ENCODE measurements at regions not wholly inside any gene's neighbourhood (a gene's known extent, or its start where the extent isn't known, plus 50 kb on each side); places are given as distances from the start of the nearest gene placed in this dataset.

DNA sequence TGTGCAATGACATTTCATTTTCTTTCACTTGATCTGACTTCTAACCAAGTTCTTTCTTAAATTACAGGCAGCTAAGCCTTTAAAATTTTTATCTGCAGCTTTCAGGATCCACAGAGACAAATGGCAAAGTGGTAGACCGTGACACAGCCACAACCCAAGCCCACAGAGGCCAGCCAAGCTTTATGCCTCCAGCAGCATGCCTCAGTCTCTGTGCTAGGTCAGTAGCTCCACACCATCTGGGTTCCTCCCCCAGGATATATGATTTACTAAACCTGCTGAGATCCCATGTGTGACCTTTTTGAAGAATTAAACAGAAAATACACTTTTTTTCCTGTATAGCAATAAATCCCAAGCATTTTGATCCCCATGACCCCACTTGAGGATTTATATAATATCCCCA lies 290.4 kb upstream of the CAND1 start:
- TF ChIP-seq ESRRA (IDR thresholded peaks at IDR 0.05; ENCODE audit: borderline replicate concordance, low read depth) = no peak
- TF ChIP-seq MTA2 (IDR thresholded peaks at IDR 0.05; ENCODE audit: low read depth) = no peak
- TF ChIP-seq, protein P1, sequence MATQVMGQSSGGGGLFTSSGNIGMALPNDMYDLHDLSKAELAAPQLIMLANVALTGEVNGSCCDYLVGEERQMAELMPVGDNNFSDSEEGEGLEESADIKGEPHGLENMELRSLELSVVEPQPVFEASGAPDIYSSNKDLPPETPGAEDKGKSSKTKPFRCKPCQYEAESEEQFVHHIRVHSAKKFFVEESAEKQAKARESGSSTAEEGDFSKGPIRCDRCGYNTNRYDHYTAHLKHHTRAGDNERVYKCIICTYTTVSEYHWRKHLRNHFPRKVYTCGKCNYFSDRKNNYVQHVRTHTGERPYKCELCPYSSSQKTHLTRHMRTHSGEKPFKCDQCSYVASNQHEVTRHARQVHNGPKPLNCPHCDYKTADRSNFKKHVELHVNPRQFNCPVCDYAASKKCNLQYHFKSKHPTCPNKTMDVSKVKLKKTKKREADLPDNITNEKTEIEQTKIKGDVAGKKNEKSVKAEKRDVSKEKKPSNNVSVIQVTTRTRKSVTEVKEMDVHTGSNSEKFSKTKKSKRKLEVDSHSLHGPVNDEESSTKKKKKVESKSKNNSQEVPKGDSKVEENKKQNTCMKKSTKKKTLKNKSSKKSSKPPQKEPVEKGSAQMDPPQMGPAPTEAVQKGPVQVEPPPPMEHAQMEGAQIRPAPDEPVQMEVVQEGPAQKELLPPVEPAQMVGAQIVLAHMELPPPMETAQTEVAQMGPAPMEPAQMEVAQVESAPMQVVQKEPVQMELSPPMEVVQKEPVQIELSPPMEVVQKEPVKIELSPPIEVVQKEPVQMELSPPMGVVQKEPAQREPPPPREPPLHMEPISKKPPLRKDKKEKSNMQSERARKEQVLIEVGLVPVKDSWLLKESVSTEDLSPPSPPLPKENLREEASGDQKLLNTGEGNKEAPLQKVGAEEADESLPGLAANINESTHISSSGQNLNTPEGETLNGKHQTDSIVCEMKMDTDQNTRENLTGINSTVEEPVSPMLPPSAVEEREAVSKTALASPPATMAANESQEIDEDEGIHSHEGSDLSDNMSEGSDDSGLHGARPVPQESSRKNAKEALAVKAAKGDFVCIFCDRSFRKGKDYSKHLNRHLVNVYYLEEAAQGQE (IDR thresholded peaks at IDR 0.05; ENCODE audit: borderline replicate concordance) = no peak
- TF ChIP-seq, protein P1 (CRISPR knock-in tag; IDR thresholded peaks at IDR 0.05; ENCODE audit: low read depth) = no peak
- no peak for TF ChIP-seq ZBED1 (IDR thresholded peaks at IDR 0.05)
- TF ChIP-seq KLF16 (IDR thresholded peaks at IDR 0.05) = no peak
- no peak for TF ChIP-seq MAFF (IDR thresholded peaks at IDR 0.05; ENCODE audit: low read length)
- TF ChIP-seq, protein P2, sequence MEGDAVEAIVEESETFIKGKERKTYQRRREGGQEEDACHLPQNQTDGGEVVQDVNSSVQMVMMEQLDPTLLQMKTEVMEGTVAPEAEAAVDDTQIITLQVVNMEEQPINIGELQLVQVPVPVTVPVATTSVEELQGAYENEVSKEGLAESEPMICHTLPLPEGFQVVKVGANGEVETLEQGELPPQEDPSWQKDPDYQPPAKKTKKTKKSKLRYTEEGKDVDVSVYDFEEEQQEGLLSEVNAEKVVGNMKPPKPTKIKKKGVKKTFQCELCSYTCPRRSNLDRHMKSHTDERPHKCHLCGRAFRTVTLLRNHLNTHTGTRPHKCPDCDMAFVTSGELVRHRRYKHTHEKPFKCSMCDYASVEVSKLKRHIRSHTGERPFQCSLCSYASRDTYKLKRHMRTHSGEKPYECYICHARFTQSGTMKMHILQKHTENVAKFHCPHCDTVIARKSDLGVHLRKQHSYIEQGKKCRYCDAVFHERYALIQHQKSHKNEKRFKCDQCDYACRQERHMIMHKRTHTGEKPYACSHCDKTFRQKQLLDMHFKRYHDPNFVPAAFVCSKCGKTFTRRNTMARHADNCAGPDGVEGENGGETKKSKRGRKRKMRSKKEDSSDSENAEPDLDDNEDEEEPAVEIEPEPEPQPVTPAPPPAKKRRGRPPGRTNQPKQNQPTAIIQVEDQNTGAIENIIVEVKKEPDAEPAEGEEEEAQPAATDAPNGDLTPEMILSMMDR (IDR thresholded peaks at IDR 0.05 in 2 of 3, conservative IDR thresholded peaks at IDR 0.05 in 1 of 3; ENCODE audit: insufficient read depth in 2 of 3, low read depth in 1 of 3, low read length in 3 of 3) = no peak
- TF ChIP-seq NFYB (IDR thresholded peaks at IDR 0.05; ENCODE audit: extremely low read depth, insufficient read length) = no peak
- no peak for TF ChIP-seq EGR1 (conservative IDR thresholded peaks at IDR 0.05)
- TF ChIP-seq ZFX (CRISPR knock-in tag; IDR thresholded peaks at IDR 0.05) = no peak
- no peak for TF ChIP-seq SMAD4 (CRISPR knock-in tag; conservative IDR thresholded peaks at IDR 0.05)
- no peak for TF ChIP-seq ZNF239 (CRISPR knock-in tag; IDR thresholded peaks at IDR 0.05)

Data from K562 (cell line).